Breast epithelium (tissue), 4 donors: ENCODE measurements at regions not wholly inside any gene's neighbourhood (a gene's known extent, or its start where the extent isn't known, plus 50 kb on each side); places are given as distances from the start of the nearest gene placed in this dataset.

Experiments used
- DNase-seq, 2 donors: peaks; one replicate each; pipeline ENCODE4 v3.0.0-alpha.2; 2019; ENCODE audit warnings: low spot score in 2 of 2
- H3K27ac ChIP-seq, 2 donors: fragments of 200-600 bp; sonication (generic) in 1 of 2; one replicate each; pipeline ENCODE4 v1.5.1; 2016 to 2019; ENCODE audit warnings: mild to moderate bottlenecking in 1 of 2
- H3K27me3 ChIP-seq, 2 donors: fragments of 200-600 bp; sonication (generic) in 1 of 2; one replicate each; pipeline versions ENCODE4 v1.5.1 to v1.6.0; 2017 to 2019; ENCODE audit warnings: control low read depth in 1 of 2, mild to moderate bottlenecking in 1 of 2
- H3K36me3 ChIP-seq: fragments of 200-600 bp; one replicate; pipeline ENCODE4 v1.5.1; 2019
- H3K4me1 ChIP-seq, 2 donors: fragments of 200-600 bp; sonication (generic); one replicate each; pipeline ENCODE4 v1.5.1; 2016 to 2019; ENCODE audit warnings: control low read depth in 1 of 2
- H3K4me3 ChIP-seq, 3 donors: fragments of 200-600 bp; sonication (generic); 1 replicate in 2 of 3; 2 replicates in 1 of 3; pipeline ENCODE4 v1.5.1; 2016 to 2019; ENCODE audit warnings: mild to moderate bottlenecking in 3 of 3, moderate library complexity in 2 of 3
- H3K9me3 ChIP-seq, 2 donors: fragments of 200-600 bp; sonication (generic) in 1 of 2; one replicate each; pipeline ENCODE4 v1.5.1; 2016 to 2019; ENCODE audit warnings: control low read depth in 1 of 2
- CTCF ChIP-seq, 3 donors: fragments of 450-650 bp; IDR thresholded peaks; one replicate each; pipeline ENCODE4 v1.5.1; 2016 to 2017; ENCODE audit warnings: antibody characterized with exemption in 3 of 3, mild to moderate bottlenecking in 3 of 3, moderate library complexity in 3 of 3
- POLR2A ChIP-seq: fragments of 450-650 bp; IDR thresholded peaks from one replicate; pipeline ENCODE4 v1.6.1; 2016; ENCODE audit warnings: antibody characterized with exemption, mild to moderate bottlenecking, moderate library complexity
- POLR2AphosphoS5 ChIP-seq, 3 donors: sonication (generic); formaldehyde crosslinking; IDR thresholded peaks; one replicate each; pipeline ENCODE4 v1.6.1; 2017; ENCODE audit warnings: antibody characterized with exemption in 3 of 3
- intact Hi-C: fragments of 100-400 bp; cut with DNase I; formaldehyde crosslinking; loops from one replicate; pipeline ENCODE4 v1.15.1; 2023; ENCODE audit warnings: low total_unique reads

- peaks cover 0 to under 1% of the 10 kb centered on the region in 2 donors for H3K9me3 ChIP-seq
- DNase-seq: no peak
- no peak overlapping the region for H3K27ac ChIP-seq
- TF ChIP-seq CTCF (IDR thresholded peaks at IDR 0.05) (no peak), POLR2A (no peak), POLR2AphosphoS5 (IDR thresholded peaks at IDR 0.05) (no peak)
- H3K4me1 ChIP-seq: no peaks in the 10 kb centered on the region
- H3K27me3 ChIP-seq: no peaks in the 10 kb centered on the region
- intact Hi-C loops: no loop called here
- no peaks in the 10 kb centered on the region for H3K36me3 ChIP-seq
- H3K4me3 ChIP-seq: no peak overlapping the region
Measured at GRCh38 chr2:228594012-228594411, 412.5 kb upstream of the SPHKAP start.

GRCh38 chr2:228592925-228593324 is 411.4 kb upstream of the SPHKAP start:
- H3K36me3 ChIP-seq: no peaks in the 10 kb centered on the region
- H3K4me1 ChIP-seq: no peaks in the 10 kb centered on the region
- no peak overlapping the region for H3K4me3 ChIP-seq
- TF ChIP-seq POLR2AphosphoS5 (IDR thresholded peaks at IDR 0.05) (no peak), CTCF (IDR thresholded peaks at IDR 0.05) (no peak), POLR2A (no peak)
- peaks cover 0 to 7% of the 10 kb centered on the region in 2 donors for H3K9me3 ChIP-seq
- DNase-seq: no peak
- intact Hi-C loops: no loop called here
- H3K27ac ChIP-seq: no peak overlapping the region
- H3K27me3 ChIP-seq: no peaks in the 10 kb centered on the region

- H3K27ac ChIP-seq: no peak overlapping the region
- H3K9me3 ChIP-seq: peaks cover 0 to 7% of the 10 kb centered on the region in 2 donors
- no peaks in the 10 kb centered on the region for H3K4me1 ChIP-seq
- intact Hi-C loops: no loop called here
- TF ChIP-seq POLR2A (no peak), POLR2AphosphoS5 (IDR thresholded peaks at IDR 0.05) (no peak), CTCF (IDR thresholded peaks at IDR 0.05) (no peak)
- H3K27me3 ChIP-seq: no peaks in the 10 kb centered on the region
- H3K36me3 ChIP-seq: no peaks in the 10 kb centered on the region
- no peak overlapping the region for H3K4me3 ChIP-seq
- no peak for DNase-seq
Measured at GRCh38 chr2:228590681-228591080, 409.2 kb upstream of the SPHKAP start.

- peaks cover 0 to 7% of the 10 kb centered on the region in 2 donors for H3K9me3 ChIP-seq
- no peak overlapping the region for H3K4me3 ChIP-seq
- no peaks in the 10 kb centered on the region for H3K27me3 ChIP-seq
- intact Hi-C loops: no loop called here
- no peak for DNase-seq
- no peak overlapping the region for H3K27ac ChIP-seq
- H3K36me3 ChIP-seq: no peaks in the 10 kb centered on the region
- TF ChIP-seq POLR2AphosphoS5 (IDR thresholded peaks at IDR 0.05) (no peak), POLR2A (no peak), CTCF (IDR thresholded peaks at IDR 0.05) (no peak)
- no peaks in the 10 kb centered on the region for H3K4me1 ChIP-seq
Measured at GRCh38 chr2:228589115-228589514, 407.6 kb upstream of the SPHKAP start.

GRCh38 chr2:228581731-228582130 is 400.2 kb upstream of the SPHKAP start:
- Histone ChIP-seq H3K27ac (no peak overlapping the region), H3K27me3 (no peaks in the 10 kb centered on the region), H3K4me1 (no peaks in the 10 kb centered on the region), H3K9me3 (no peaks in the 10 kb centered on the region), H3K4me3 (no peak overlapping the region), H3K36me3 (no peaks in the 10 kb centered on the region)
- intact Hi-C loops: no loop called here
- DNase-seq: no peak
- TF ChIP-seq CTCF (IDR thresholded peaks at IDR 0.05) (no peak), POLR2AphosphoS5 (IDR thresholded peaks at IDR 0.05) (no peak), POLR2A (no peak)
